ENCODE measurements at regions not wholly inside any gene's neighbourhood (a gene's known extent, or its start where the extent isn't known, plus 50 kb on each side); places are given as distances from the start of the nearest gene placed in this dataset.

DNA sequence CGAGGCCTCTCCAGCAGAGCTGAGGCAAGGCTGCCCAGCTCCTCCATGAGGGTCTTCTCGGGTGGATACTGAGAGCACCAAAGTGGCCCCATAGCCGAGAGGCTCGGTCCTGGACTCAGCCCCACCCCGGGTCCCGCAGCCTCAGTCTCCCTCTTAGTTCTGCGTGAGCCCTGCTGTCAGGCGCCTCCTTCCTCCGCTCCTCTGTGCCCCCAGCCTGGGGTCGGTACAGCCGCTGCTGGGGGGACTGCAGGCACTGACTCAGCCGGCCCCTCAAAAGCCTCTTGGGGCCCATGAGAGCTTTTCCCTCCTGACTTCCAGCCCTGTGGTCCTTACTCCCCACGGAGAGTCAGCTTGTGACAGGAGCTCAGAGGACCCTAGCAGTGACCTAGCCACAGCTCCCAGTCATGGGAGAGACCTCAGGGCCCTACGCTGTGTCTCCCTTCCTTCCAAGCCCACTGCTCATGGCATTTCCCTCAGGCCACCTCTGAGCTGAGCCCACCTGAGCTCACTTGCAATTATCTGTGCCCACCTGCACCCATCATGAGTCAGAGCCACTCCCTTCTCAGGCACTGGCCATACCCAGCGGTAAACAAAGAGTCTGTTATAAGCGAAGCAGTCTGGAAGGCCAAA lies 295.0 kb upstream of the RTL1 start:
- TF ChIP-seq, protein P1, sequence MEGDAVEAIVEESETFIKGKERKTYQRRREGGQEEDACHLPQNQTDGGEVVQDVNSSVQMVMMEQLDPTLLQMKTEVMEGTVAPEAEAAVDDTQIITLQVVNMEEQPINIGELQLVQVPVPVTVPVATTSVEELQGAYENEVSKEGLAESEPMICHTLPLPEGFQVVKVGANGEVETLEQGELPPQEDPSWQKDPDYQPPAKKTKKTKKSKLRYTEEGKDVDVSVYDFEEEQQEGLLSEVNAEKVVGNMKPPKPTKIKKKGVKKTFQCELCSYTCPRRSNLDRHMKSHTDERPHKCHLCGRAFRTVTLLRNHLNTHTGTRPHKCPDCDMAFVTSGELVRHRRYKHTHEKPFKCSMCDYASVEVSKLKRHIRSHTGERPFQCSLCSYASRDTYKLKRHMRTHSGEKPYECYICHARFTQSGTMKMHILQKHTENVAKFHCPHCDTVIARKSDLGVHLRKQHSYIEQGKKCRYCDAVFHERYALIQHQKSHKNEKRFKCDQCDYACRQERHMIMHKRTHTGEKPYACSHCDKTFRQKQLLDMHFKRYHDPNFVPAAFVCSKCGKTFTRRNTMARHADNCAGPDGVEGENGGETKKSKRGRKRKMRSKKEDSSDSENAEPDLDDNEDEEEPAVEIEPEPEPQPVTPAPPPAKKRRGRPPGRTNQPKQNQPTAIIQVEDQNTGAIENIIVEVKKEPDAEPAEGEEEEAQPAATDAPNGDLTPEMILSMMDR (IDR thresholded peaks at IDR 0.05): no peak
- TF ChIP-seq POLR2A (IDR thresholded peaks at IDR 0.05): no peak
